WTC11 (cell line): ENCODE measurements at regions not wholly inside any gene's neighbourhood (a gene's known extent, or its start where the extent isn't known, plus 50 kb on each side); places are given as distances from the start of the nearest gene placed in this dataset.

Source experiments
- JUN ChIP-seq: sonication (generic); formaldehyde crosslinking; IDR thresholded peaks from 2 replicates; pipeline ENCODE4 v1.8.0; 2023; ENCODE audit warnings: mild to moderate bottlenecking, missing genetic modification reagents
- ZNF232 ChIP-seq: sonication (generic); formaldehyde crosslinking; IDR thresholded peaks from 2 replicates; pipeline ENCODE4 v1.8.0; 2022; ENCODE audit warnings: mild to moderate bottlenecking, missing genetic modification reagents
- ZNF317 ChIP-seq: sonication (generic); formaldehyde crosslinking; IDR thresholded peaks from 2 replicates; pipeline ENCODE4 v1.8.1; 2023; ENCODE audit warnings: low read depth, mild to moderate bottlenecking, moderate library complexity, missing genetic modification reagents, borderline replicate concordance
- TF ChIP-seq, protein P1 (sequence below): sonication (generic); formaldehyde crosslinking; IDR thresholded peaks from 2 replicates; pipeline ENCODE4 v1.8.0; 2022; ENCODE audit warnings: mild to moderate bottlenecking, missing genetic modification reagents
- TF ChIP-seq, protein P2 (sequence below): sonication (generic); formaldehyde crosslinking; IDR thresholded peaks from 2 replicates; pipeline ENCODE4 v1.8.1; 2023; ENCODE audit warnings: mild to moderate bottlenecking, missing genetic modification reagents, moderate library complexity
- TF ChIP-seq, protein P3 (sequence below): sonication (generic); formaldehyde crosslinking; IDR thresholded peaks from 2 replicates; pipeline ENCODE4 v1.8.0; 2022; ENCODE audit warnings: mild to moderate bottlenecking, missing genetic modification reagents
- TF ChIP-seq, protein P4 (sequence below): sonication (generic); formaldehyde crosslinking; conservative IDR thresholded peaks from 2 replicates; pipeline ENCODE4 v1.8.1; 2023; ENCODE audit warnings: mild to moderate bottlenecking, low read depth, missing genetic modification reagents, moderate library complexity
- TF ChIP-seq, protein P5 (sequence below): sonication (generic); formaldehyde crosslinking; IDR thresholded peaks from 2 replicates; pipeline ENCODE4 v1.8.0; 2022; ENCODE audit warnings: missing genetic modification reagents
- TF ChIP-seq, protein P6 (sequence below): fragments of 200-600 bp; IDR thresholded peaks from 2 replicates; pipeline ENCODE4 v1.8.0; 2022; ENCODE audit warnings: antibody characterized with exemption

DNA sequence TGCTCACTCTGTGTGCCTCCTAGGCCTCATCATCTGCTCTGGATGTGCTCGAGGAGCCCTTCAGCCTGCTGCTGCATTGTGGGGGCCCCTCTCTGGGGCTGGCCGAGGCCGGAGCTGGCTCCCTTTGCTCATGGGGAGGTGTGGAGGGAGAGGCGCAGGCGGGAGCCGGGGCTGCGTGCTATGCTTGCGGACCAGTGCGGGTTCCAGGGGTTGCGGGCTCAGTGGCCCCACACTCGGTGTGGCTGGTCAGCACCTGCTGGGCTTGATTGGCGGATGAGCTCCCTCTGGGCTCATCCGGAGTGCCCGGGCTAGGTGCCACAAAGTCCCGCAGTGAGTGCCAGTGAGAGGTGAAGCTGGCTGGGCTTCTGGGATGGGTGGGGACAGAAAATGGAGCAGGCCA, 264.2 kb downstream of the SI start:
- TF ChIP-seq ZNF232 (CRISPR knock-in tag) (no peak), JUN (CRISPR knock-in tag) (no peak), ZNF317 (CRISPR knock-in tag) (no peak)
- TF ChIP-seq, protein P1, sequence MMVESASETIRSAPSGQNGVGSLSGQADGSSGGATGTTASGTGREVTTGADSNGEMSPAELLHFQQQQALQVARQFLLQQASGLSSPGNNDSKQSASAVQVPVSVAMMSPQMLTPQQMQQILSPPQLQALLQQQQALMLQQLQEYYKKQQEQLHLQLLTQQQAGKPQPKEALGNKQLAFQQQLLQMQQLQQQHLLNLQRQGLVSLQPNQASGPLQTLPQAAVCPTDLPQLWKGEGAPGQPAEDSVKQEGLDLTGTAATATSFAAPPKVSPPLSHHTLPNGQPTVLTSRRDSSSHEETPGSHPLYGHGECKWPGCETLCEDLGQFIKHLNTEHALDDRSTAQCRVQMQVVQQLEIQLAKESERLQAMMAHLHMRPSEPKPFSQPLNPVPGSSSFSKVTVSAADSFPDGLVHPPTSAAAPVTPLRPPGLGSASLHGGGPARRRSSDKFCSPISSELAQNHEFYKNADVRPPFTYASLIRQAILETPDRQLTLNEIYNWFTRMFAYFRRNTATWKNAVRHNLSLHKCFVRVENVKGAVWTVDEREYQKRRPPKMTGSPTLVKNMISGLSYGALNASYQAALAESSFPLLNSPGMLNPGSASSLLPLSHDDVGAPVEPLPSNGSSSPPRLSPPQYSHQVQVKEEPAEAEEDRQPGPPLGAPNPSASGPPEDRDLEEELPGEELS (CRISPR knock-in tag): no peak
- TF ChIP-seq, protein P2, sequence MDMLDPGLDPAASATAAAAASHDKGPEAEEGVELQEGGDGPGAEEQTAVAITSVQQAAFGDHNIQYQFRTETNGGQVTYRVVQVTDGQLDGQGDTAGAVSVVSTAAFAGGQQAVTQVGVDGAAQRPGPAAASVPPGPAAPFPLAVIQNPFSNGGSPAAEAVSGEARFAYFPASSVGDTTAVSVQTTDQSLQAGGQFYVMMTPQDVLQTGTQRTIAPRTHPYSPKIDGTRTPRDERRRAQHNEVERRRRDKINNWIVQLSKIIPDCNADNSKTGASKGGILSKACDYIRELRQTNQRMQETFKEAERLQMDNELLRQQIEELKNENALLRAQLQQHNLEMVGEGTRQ: no peak
- TF ChIP-seq, protein P3, sequence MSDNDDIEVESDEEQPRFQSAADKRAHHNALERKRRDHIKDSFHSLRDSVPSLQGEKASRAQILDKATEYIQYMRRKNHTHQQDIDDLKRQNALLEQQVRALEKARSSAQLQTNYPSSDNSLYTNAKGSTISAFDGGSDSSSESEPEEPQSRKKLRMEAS (CRISPR knock-in tag): no peak
- TF ChIP-seq, protein P4, sequence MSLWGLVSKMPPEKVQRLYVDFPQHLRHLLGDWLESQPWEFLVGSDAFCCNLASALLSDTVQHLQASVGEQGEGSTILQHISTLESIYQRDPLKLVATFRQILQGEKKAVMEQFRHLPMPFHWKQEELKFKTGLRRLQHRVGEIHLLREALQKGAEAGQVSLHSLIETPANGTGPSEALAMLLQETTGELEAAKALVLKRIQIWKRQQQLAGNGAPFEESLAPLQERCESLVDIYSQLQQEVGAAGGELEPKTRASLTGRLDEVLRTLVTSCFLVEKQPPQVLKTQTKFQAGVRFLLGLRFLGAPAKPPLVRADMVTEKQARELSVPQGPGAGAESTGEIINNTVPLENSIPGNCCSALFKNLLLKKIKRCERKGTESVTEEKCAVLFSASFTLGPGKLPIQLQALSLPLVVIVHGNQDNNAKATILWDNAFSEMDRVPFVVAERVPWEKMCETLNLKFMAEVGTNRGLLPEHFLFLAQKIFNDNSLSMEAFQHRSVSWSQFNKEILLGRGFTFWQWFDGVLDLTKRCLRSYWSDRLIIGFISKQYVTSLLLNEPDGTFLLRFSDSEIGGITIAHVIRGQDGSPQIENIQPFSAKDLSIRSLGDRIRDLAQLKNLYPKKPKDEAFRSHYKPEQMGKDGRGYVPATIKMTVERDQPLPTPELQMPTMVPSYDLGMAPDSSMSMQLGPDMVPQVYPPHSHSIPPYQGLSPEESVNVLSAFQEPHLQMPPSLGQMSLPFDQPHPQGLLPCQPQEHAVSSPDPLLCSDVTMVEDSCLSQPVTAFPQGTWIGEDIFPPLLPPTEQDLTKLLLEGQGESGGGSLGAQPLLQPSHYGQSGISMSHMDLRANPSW: no peak
- TF ChIP-seq, protein P5, sequence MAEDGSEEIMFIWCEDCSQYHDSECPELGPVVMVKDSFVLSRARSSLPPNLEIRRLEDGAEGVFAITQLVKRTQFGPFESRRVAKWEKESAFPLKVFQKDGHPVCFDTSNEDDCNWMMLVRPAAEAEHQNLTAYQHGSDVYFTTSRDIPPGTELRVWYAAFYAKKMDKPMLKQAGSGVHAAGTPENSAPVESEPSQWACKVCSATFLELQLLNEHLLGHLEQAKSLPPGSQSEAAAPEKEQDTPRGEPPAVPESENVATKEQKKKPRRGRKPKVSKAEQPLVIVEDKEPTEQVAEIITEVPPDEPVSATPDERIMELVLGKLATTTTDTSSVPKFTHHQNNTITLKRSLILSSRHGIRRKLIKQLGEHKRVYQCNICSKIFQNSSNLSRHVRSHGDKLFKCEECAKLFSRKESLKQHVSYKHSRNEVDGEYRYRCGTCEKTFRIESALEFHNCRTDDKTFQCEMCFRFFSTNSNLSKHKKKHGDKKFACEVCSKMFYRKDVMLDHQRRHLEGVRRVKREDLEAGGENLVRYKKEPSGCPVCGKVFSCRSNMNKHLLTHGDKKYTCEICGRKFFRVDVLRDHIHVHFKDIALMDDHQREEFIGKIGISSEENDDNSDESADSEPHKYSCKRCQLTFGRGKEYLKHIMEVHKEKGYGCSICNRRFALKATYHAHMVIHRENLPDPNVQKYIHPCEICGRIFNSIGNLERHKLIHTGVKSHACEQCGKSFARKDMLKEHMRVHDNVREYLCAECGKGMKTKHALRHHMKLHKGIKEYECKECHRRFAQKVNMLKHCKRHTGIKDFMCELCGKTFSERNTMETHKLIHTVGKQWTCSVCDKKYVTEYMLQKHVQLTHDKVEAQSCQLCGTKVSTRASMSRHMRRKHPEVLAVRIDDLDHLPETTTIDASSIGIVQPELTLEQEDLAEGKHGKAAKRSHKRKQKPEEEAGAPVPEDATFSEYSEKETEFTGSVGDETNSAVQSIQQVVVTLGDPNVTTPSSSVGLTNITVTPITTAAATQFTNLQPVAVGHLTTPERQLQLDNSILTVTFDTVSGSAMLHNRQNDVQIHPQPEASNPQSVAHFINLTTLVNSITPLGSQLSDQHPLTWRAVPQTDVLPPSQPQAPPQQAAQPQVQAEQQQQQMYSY (CRISPR knock-in tag): no peak
- TF ChIP-seq, protein P6, sequence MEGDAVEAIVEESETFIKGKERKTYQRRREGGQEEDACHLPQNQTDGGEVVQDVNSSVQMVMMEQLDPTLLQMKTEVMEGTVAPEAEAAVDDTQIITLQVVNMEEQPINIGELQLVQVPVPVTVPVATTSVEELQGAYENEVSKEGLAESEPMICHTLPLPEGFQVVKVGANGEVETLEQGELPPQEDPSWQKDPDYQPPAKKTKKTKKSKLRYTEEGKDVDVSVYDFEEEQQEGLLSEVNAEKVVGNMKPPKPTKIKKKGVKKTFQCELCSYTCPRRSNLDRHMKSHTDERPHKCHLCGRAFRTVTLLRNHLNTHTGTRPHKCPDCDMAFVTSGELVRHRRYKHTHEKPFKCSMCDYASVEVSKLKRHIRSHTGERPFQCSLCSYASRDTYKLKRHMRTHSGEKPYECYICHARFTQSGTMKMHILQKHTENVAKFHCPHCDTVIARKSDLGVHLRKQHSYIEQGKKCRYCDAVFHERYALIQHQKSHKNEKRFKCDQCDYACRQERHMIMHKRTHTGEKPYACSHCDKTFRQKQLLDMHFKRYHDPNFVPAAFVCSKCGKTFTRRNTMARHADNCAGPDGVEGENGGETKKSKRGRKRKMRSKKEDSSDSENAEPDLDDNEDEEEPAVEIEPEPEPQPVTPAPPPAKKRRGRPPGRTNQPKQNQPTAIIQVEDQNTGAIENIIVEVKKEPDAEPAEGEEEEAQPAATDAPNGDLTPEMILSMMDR: no peak
